ENCODE measurements at regions not wholly inside any gene's neighbourhood (a gene's known extent, or its start where the extent isn't known, plus 50 kb on each side); places are given as distances from the start of the nearest gene placed in this dataset.
A peak's percentile ranks its signal among the peaks of the same experiment; 100 is the strongest.
"Not testable (repeated sequence)": the region's sequence is repeated elsewhere in the genome, so short reads cannot be mapped to it uniquely, and the experiment has no call there.

DNA sequence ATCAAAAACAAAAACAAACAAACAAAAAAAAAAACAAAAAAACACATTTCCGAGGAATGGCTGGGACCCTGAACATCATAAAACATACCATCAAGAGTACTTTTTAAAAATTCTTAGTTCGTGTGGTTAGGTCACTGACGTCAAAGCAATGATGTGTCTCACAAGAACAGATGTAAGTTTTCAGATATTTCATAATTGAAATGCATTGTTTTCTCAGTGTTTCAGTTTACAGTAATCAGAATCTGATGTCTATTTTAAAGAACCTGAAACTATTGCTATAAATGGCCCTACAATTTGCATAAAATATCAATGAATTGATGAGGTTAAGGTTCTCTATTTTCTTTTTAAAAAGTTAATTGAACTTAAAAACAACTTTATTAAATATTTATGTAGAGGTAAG lies 103.7 kb upstream of the HGF start:
- DNase-seq (ENCODE audit: low read depth), result peak; percentile 38
- TF ChIP-seq, protein P1, sequence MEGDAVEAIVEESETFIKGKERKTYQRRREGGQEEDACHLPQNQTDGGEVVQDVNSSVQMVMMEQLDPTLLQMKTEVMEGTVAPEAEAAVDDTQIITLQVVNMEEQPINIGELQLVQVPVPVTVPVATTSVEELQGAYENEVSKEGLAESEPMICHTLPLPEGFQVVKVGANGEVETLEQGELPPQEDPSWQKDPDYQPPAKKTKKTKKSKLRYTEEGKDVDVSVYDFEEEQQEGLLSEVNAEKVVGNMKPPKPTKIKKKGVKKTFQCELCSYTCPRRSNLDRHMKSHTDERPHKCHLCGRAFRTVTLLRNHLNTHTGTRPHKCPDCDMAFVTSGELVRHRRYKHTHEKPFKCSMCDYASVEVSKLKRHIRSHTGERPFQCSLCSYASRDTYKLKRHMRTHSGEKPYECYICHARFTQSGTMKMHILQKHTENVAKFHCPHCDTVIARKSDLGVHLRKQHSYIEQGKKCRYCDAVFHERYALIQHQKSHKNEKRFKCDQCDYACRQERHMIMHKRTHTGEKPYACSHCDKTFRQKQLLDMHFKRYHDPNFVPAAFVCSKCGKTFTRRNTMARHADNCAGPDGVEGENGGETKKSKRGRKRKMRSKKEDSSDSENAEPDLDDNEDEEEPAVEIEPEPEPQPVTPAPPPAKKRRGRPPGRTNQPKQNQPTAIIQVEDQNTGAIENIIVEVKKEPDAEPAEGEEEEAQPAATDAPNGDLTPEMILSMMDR (conservative IDR thresholded peaks at IDR 0.05; ENCODE audit: low read depth, low read length), result no peak
- H3K4me3 ChIP-seq (ENCODE audit: low read depth, low read length), result no peak overlapping the region

DNA sequence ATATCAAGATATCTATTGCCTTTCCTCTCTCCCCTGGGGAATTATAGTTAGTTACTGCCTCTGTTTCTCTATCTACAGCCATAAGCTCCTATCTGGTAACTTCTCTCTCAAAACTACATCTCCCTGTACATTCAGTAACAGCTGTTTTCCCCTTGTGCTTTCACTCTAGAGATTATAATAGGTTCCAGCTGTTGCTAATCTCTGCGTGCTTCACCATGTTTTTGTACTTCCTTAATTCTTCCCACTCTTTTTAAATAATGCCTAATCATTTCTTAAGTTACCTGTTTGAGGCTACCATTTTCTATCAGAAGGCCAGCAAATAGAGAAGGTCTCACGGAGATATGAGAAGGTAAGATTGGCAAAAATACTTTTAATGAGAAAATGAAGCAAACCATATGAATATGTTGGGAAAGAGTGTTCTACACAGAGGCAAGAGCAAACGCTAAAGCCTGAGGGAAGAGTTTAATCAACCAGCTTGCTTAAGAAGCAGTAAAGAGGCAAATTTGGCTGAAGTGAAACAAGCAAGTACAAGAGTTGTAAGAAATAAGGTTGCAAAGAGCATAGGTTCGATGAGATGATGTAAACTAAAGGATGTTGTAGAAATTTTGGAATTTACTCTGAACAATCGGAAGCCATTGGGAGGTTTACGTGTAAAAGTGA lies 101.9 kb upstream of the HGF start:
- TF ChIP-seq, protein P1 (conservative IDR thresholded peaks at IDR 0.05; ENCODE audit: low read depth, low read length), result no peak
- DNase-seq (ENCODE audit: low read depth), result peak; percentile 2
- H3K4me3 ChIP-seq (ENCODE audit: low read depth, low read length), result no peak overlapping the region

GRCh38 chr7:81870608-81871007 lies 100.8 kb upstream of the HGF start:
- TF ChIP-seq, protein P1 (conservative IDR thresholded peaks at IDR 0.05; ENCODE audit: low read depth, low read length), result no peak
- H3K4me3 ChIP-seq (ENCODE audit: low read depth, low read length), result no peak overlapping the region
- no peak for DNase-seq (ENCODE audit: low read depth)

GRCh38 chr7:81869670-81870069 lies 99.8 kb upstream of the HGF start:
- DNase-seq (ENCODE audit: low read depth), result no peak
- no peak overlapping the region for H3K4me3 ChIP-seq (ENCODE audit: low read depth, low read length)
- TF ChIP-seq, protein P1 (conservative IDR thresholded peaks at IDR 0.05; ENCODE audit: low read depth, low read length), result no peak

DNA sequence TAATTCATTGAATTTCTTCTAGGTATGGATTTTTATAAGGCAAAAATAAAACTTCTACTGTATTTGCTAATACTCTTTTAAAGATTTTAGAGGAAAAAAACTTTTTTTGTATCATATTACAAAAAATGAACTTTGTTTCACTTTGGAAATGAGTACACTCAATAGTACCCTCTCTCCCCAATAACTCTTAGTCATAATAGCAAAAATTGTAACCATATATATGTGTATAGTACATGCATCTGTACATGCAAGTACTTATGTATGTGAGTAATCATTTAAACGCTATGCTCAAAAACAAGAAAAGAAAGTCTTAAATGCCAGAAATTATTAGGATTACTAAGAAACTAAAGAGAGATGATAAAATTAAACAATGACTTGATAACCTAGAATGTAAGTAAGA lies 95.9 kb upstream of the HGF start:
- TF ChIP-seq, protein P1 (conservative IDR thresholded peaks at IDR 0.05; ENCODE audit: low read depth, low read length), result no peak
- H3K4me3 ChIP-seq (ENCODE audit: low read depth, low read length), result no peak overlapping the region
- no peak for DNase-seq (ENCODE audit: low read depth)

- DNase-seq (ENCODE audit: low read depth), result no peak
- TF ChIP-seq, protein P1 (conservative IDR thresholded peaks at IDR 0.05; ENCODE audit: low read depth, low read length), result no peak
- no peak overlapping the region for H3K4me3 ChIP-seq (ENCODE audit: low read depth, low read length)
These were observed 89.6 kb upstream of the HGF start for GRCh38 chr7:81859433-81859832.

- not testable (repeated sequence) for H3K4me3 ChIP-seq (ENCODE audit: low read depth, low read length); DNase-seq (ENCODE audit: low read depth)
These were observed 89.0 kb upstream of the HGF start for GRCh38 chr7:81858820-81859219.
